ENCODE measurements at regions not wholly inside any gene's neighbourhood (a gene's known extent, or its start where the extent isn't known, plus 50 kb on each side); places are given as distances from the start of the nearest gene placed in this dataset.

- Histone ChIP-seq H3K4me3 (ENCODE audit: low read depth, low read length) (no peak overlapping the region), H3K27me3 (replicated peaks; ENCODE audit: control insufficient read depth, insufficient read depth, low read length) (no peaks in the 10 kb centered on the region), H3K9me3 (no peaks in the 10 kb centered on the region), H3K36me3 (ENCODE audit: control insufficient read depth, insufficient read depth, low read length) (no peaks in the 10 kb centered on the region), H3K4me1 (peaks cover 19% of the 10 kb centered on the region; the same call in 1 of the 2 replicates)
- Mint-ChIP-seq H3K27ac (ENCODE audit: unreplicated experiment) (no peak overlapping the region), H3K36me3 (ENCODE audit: insufficient read depth, unreplicated experiment) (no peaks in the 10 kb centered on the region), H3K4me1 (ENCODE audit: low read depth, unreplicated experiment) (peaks cover 10% of the 10 kb centered on the region), H3K4me3 (ENCODE audit: unreplicated experiment) (no peak overlapping the region), H3K27me3 (ENCODE audit: insufficient read depth, unreplicated experiment) (no peaks in the 10 kb centered on the region), H3K9me3 (ENCODE audit: unreplicated experiment) (peaks cover 11% of the 10 kb centered on the region)
- no TSS peak for BruUV-seq (replicated peaks)
- POLR2A ChIA-PET, result no interaction called here
- CTCF ChIA-PET, result no interaction called here
- intact Hi-C loops (cut with micrococcal nuclease; ENCODE audit: unreplicated experiment), result loop anchor here (10.0 kb wide), 1 partner anchor 76 kb away; no protein-coding TSS in a partner anchor
- DNase-seq, result peak in 1 of 2 experiments; percentile 45
- no peak for TF ChIP-seq CTCF (IDR thresholded peaks at IDR 0.05; ENCODE audit: insufficient read depth in 1 of 2, low read depth in 1 of 2, low read length in 1 of 2, severe bottlenecking in 1 of 2, unreplicated experiment in 1 of 2)
Measured at GRCh38 chr21:26739189-26739588, 106.0 kb downstream of the ADAMTS1 start.

- H3K4me3 Mint-ChIP-seq (ENCODE audit: unreplicated experiment), result no peak overlapping the region
- H3K27ac Mint-ChIP-seq (ENCODE audit: unreplicated experiment), result no peak overlapping the region
- intact Hi-C loops (cut with micrococcal nuclease; ENCODE audit: unreplicated experiment), result loop anchor here (10.0 kb wide), 1 partner anchor 78 kb away; no protein-coding TSS in a partner anchor
- ChIA-PET POLR2A (no interaction called here), CTCF (no interaction called here)
- no peak for TF ChIP-seq CTCF (IDR thresholded peaks at IDR 0.05; ENCODE audit: insufficient read depth in 1 of 2, low read depth in 1 of 2, low read length in 1 of 2, severe bottlenecking in 1 of 2, unreplicated experiment in 1 of 2)
- H3K9me3 Mint-ChIP-seq (ENCODE audit: unreplicated experiment), result peaks cover 7% of the 10 kb centered on the region
- no peaks in the 10 kb centered on the region for H3K27me3 Mint-ChIP-seq (ENCODE audit: insufficient read depth, unreplicated experiment)
- no peak for DNase-seq
- H3K4me1 Mint-ChIP-seq (ENCODE audit: low read depth, unreplicated experiment), result peaks cover 10% of the 10 kb centered on the region
- H3K36me3 Mint-ChIP-seq (ENCODE audit: insufficient read depth, unreplicated experiment), result no peaks in the 10 kb centered on the region
- no peaks in the 10 kb centered on the region for H3K9me3 ChIP-seq
- H3K36me3 ChIP-seq (ENCODE audit: control insufficient read depth, insufficient read depth, low read length), result no peaks in the 10 kb centered on the region
- H3K4me3 ChIP-seq (ENCODE audit: low read depth, low read length), result no peak overlapping the region
- peaks cover 22% of the 10 kb centered on the region; the same call in 1 of the 2 replicates for H3K4me1 ChIP-seq
- no TSS peak for BruUV-seq (replicated peaks)
- H3K27me3 ChIP-seq (replicated peaks; ENCODE audit: control insufficient read depth, insufficient read depth, low read length), result no peaks in the 10 kb centered on the region
Measured at GRCh38 chr21:26736449-26736848, 108.8 kb downstream of the ADAMTS1 start.

GRCh38 chr21:26732432-26733221, 112.6 kb downstream of the ADAMTS1 start:
- Histone ChIP-seq H3K36me3 (ENCODE audit: control insufficient read depth, insufficient read depth, low read length) (no peaks in the 10 kb centered on the region), H3K4me3 (ENCODE audit: low read depth, low read length) (no peak overlapping the region), H3K9me3 (no peaks in the 10 kb centered on the region), H3K4me1 (0 out of 2 replicates have a peak, but pooled peaks cover 3% of the 10 kb centered on the region), H3K27me3 (replicated peaks; ENCODE audit: control insufficient read depth, insufficient read depth, low read length) (no peaks in the 10 kb centered on the region)
- H3K27me3 Mint-ChIP-seq (ENCODE audit: insufficient read depth, unreplicated experiment), result no peaks in the 10 kb centered on the region
- TF ChIP-seq CTCF (IDR thresholded peaks at IDR 0.05; ENCODE audit: insufficient read depth in 1 of 2, low read depth in 1 of 2, low read length in 1 of 2, severe bottlenecking in 1 of 2, unreplicated experiment in 1 of 2), result peak; percentile 31 to 43
- DNase-seq, result peak in 1 of 2 experiments; percentile 43
- no TSS peak for BruUV-seq (replicated peaks)
- no peaks in the 10 kb centered on the region for H3K4me1 Mint-ChIP-seq (ENCODE audit: low read depth, unreplicated experiment)
- no peak overlapping the region for H3K4me3 Mint-ChIP-seq (ENCODE audit: unreplicated experiment)
- H3K9me3 Mint-ChIP-seq (ENCODE audit: unreplicated experiment), result no peaks in the 10 kb centered on the region
- POLR2A ChIA-PET, result no interaction called here
- H3K27ac Mint-ChIP-seq (ENCODE audit: unreplicated experiment), result no peak overlapping the region
- H3K36me3 Mint-ChIP-seq (ENCODE audit: insufficient read depth, unreplicated experiment), result no peaks in the 10 kb centered on the region
- intact Hi-C loops (cut with micrococcal nuclease; ENCODE audit: unreplicated experiment), result loop anchor here (10.0 kb wide), 1 partner anchor 82 kb away; no protein-coding TSS in a partner anchor
- CTCF ChIA-PET, result interaction anchor here (0.8 to 1.2 kb wide), 2 partner anchors 15 to 83 kb away, joined by 3 read pairs; no protein-coding TSS in a partner anchor
